Activated CD4-positive, alpha-beta memory T cell treated with anti-CD3 and anti-CD28 coated beads for 36 hours (primary cell): ENCODE measurements at regions not wholly inside any gene's neighbourhood (a gene's known extent, or its start where the extent isn't known, plus 50 kb on each side); places are given as distances from the start of the nearest gene placed in this dataset.
A peak's percentile ranks its signal among the peaks of the same experiment; 100 is the strongest.

Source experiments
- CTCF ChIA-PET: fragments of 350-600 bp; sonication (Branson Sonifier 250); formaldehyde crosslinking; loops from one replicate; lab custom pipeline; 2021; ENCODE audit warnings: antibody characterized with exemption, inconsistent platforms; lab: Charles Lee
- POLR2A ChIA-PET: fragments of 350-600 bp; sonication (Branson Sonifier 250); formaldehyde crosslinking; loops from one replicate; lab custom pipeline; 2021; ENCODE audit warnings: antibody characterized with exemption; lab: Charles Lee
- DNase-seq: peaks from one replicate; pipeline ENCODE4 v3.0.0-alpha.2; 2020
- H3K27ac Mint-ChIP-seq: one replicate; pipeline ENCODE4 v1.8.0; 2021; ENCODE audit warnings: mixed read lengths
- H3K27me3 Mint-ChIP-seq: one replicate; pipeline ENCODE4 v1.8.0; 2021; ENCODE audit warnings: mixed read lengths
- H3K36me3 Mint-ChIP-seq: one replicate; pipeline ENCODE4 v1.8.0; 2021; ENCODE audit warnings: mixed read lengths
- H3K4me1 Mint-ChIP-seq: one replicate; pipeline ENCODE4 v1.8.0; 2021; ENCODE audit warnings: low read depth, mixed read lengths
- H3K4me3 Mint-ChIP-seq: one replicate; pipeline ENCODE4 v1.8.0; 2021; ENCODE audit warnings: mild to moderate bottlenecking, mixed read lengths
- H3K9me3 Mint-ChIP-seq: one replicate; pipeline ENCODE4 v1.8.0; 2021; ENCODE audit warnings: mixed read lengths
- intact Hi-C: fragments of 100-400 bp; cut with micrococcal nuclease; formaldehyde crosslinking; loops from one replicate; pipeline ENCODE4 v1.15.1; 2023

DNA sequence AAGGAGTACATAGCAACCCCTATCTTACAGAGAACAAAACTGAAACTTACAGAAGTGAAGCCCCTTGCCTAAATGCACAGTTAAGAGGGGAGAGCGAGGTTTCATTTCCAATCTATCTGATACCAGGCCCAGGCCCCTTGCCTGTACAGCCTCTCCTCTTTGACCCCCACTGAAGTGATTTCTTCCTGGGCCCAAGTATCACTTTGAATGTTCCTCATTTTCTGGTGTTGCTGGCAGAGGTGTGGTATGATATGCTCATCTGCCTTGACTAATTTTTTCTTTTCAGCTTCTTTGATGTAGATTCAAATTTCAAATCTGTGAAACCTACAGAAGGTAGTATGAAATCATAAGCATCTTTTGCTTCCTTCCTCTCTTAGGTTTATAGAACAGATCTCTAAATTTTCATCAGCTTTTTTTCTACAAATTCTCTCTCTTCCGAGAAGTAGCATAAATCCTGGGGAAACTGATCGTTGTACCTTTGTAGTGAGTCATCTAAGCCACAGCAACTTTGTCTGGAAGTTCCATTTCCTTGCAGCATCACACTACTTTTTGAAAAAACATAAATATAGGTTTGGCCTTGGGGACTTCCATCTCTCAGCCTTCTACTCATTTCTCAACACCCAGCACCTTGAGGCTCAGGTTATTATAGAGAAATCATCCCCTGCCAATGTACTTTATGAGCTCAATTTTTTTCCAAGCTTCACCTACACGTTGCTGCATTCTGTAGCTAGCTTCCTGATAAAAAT, 402.4 kb upstream of the PTGER4 start:
- ChIA-PET POLR2A (interaction anchor here (0.5 to 2.8 kb wide), 24 partner anchors 9 to 409 kb away, joined by 3 to 24 read pairs (median 4); no protein-coding TSS in a partner anchor), CTCF (interaction anchor here (0.6 to 1.6 kb wide), 10 partner anchors 10 to 411 kb away, joined by 3 to 7 read pairs (median 4); no protein-coding TSS in a partner anchor)
- DNase-seq: peak; percentile 63
- Mint-ChIP-seq H3K9me3 (no peaks in the 10 kb centered on the region), H3K27me3 (no peaks in the 10 kb centered on the region), H3K27ac (peak overlapping the region; percentile 97), H3K36me3 (peaks cover 1% of the 10 kb centered on the region), H3K4me1 (peaks cover 61% of the 10 kb centered on the region), H3K4me3 (peak overlapping the region; percentile 18)
- intact Hi-C loops: loop anchor here (1.0 to 5.0 kb wide), 16 partner anchors 19 to 411 kb away; partner anchors contain the start of gene PTGER4

DNA sequence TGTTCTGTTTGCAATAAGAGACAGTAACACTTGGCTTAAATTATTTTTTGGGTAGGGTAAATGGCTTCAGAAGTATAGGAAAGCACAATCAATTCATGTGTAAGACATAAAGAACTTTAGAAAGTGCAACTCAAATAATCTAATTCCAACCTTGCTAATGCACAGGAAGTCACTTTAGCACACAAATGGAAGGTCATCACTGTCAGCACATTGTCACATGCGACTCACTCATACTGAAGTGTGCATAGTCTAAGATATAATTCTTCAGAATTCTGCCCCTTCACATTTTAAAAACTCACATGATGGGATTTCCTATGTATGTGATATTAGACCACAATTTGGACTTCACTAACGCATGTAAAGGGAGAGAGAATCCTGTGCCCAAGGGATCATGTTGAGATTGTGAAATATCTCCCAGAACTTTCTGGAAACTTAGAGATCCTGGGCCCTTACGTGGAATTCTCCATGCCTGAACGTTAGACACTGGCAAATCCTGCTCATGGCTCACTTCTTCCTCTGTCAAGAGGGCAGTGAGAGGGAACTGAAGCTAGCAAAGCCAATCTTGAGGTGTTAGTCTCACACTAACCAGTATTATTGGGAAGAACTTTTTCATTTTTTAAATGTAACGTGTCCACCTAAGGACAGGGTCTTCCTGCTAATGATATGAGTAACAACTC, 403.2 kb upstream of the PTGER4 start:
- peak overlapping the region; percentile 97 for H3K27ac Mint-ChIP-seq

DNA sequence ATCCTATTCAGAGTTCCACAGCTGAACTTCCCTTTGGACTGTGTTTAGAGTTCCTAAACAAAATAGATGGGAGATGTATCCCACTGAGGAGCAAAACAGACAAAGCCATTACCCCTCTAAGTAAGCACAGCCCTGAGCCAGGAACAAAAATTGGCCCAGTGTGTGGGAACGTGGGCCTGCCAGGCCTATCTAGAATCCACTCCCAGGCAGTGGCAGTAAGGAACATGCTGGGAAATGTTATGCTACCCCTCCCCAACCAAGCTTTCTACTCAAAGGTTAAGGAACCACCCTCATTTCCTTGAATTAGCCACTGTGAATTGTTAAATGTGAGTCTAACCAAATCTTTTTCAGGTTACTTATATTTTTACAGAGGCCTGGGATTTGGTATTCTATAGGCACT, 405.1 kb upstream of the PTGER4 start:
- POLR2A ChIA-PET: interaction anchor here (0.9 kb wide), 1 partner anchor 49 kb away, joined by 4 read pairs; no protein-coding TSS in a partner anchor
- no peak for DNase-seq
- CTCF ChIA-PET: interaction anchor here (0.6 to 1.5 kb wide), 2 partner anchors 27 to 64 kb away, joined by 3 to 4 read pairs; no protein-coding TSS in a partner anchor
- H3K4me1 Mint-ChIP-seq: peaks cover 78% of the 10 kb centered on the region
- H3K27me3 Mint-ChIP-seq: no peaks in the 10 kb centered on the region
- peaks cover 1% of the 10 kb centered on the region for H3K36me3 Mint-ChIP-seq
- no peak overlapping the region for H3K4me3 Mint-ChIP-seq
- H3K27ac Mint-ChIP-seq: peak overlapping the region; percentile 5
- intact Hi-C loops: no loop called here
- H3K9me3 Mint-ChIP-seq: no peaks in the 10 kb centered on the region

More for the DNA sequence above, 403.2 kb upstream of the PTGER4 start:
- POLR2A ChIA-PET: interaction anchor here (0.5 to 2.8 kb wide), 19 partner anchors 9 to 409 kb away, joined by 3 to 24 read pairs (median 4); no protein-coding TSS in a partner anchor
- CTCF ChIA-PET: interaction anchor here (0.8 to 1.5 kb wide), 6 partner anchors 19 to 212 kb away, joined by 3 to 7 read pairs (median 4); no protein-coding TSS in a partner anchor
- Mint-ChIP-seq H3K36me3 (peaks cover 1% of the 10 kb centered on the region), H3K4me1 (peaks cover 65% of the 10 kb centered on the region), H3K4me3 (peak overlapping the region; percentile 18), H3K27me3 (no peaks in the 10 kb centered on the region), H3K9me3 (no peaks in the 10 kb centered on the region)
- no peak for DNase-seq
- intact Hi-C loops: loop anchor here (1.0 to 5.0 kb wide), 16 partner anchors 18 to 412 kb away; partner anchors contain the start of gene PTGER4

DNA sequence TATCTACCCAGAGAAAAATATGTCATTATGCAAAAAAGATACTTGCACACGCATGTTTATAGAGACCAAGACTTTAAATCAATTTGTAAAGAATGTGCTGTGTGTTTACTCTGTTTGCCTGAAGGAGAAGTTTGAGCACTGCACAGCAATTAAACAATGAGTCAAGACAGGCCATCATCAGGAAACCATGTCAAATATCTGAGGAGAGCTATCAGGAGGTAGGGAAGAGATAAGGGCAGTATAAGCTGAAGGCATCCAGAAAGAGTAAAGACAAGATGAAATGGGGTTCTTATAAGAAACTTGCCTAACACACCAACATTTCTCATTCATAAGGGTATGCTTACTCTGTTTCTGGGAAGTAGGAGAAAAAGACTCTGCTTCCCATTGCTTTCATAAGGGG, 405.8 kb upstream of the PTGER4 start:
- H3K27ac Mint-ChIP-seq: no peak overlapping the region
- peaks cover 1% of the 10 kb centered on the region for H3K36me3 Mint-ChIP-seq
- no peaks in the 10 kb centered on the region for H3K9me3 Mint-ChIP-seq
- H3K4me3 Mint-ChIP-seq: no peak overlapping the region
- intact Hi-C loops: no loop called here
- CTCF ChIA-PET: interaction anchor here (0.6 kb wide), 1 partner anchor 26 kb away, joined by 3 read pairs; no protein-coding TSS in a partner anchor
- POLR2A ChIA-PET: no interaction called here
- no peak for DNase-seq
- H3K27me3 Mint-ChIP-seq: no peaks in the 10 kb centered on the region
- peaks cover 71% of the 10 kb centered on the region for H3K4me1 Mint-ChIP-seq

DNA sequence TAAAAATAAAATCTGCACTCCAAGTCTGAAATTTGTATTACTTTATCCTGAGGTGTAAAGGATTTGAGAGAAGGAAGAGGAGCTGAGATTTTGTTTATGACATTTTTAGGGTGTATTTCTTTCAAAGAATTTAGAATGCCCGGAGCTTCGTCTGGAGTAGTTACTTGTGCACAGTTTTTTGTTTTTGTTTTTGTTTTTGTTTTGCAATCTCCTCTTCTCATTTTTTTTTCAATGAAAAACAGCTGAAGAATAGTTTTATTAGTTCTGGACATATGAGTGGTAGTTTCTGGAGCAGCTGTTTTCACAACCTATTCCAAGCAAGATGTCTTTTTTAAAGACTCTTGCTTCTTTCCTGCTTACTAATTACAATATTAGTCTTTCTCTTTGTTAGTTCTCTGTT, 408.2 kb upstream of the PTGER4 start:
- Mint-ChIP-seq H3K27me3 (no peaks in the 10 kb centered on the region), H3K27ac (no peak overlapping the region), H3K36me3 (peaks cover 1% of the 10 kb centered on the region), H3K9me3 (no peaks in the 10 kb centered on the region), H3K4me1 (peaks cover 48% of the 10 kb centered on the region), H3K4me3 (no peak overlapping the region)
- POLR2A ChIA-PET: no interaction called here
- intact Hi-C loops: no loop called here
- CTCF ChIA-PET: no interaction called here
- DNase-seq: no peak

GRCh38 chr5:40270274-40270845, 409.4 kb upstream of the PTGER4 start:
- H3K4me1 Mint-ChIP-seq: peaks cover 37% of the 10 kb centered on the region
- no peaks in the 10 kb centered on the region for H3K9me3 Mint-ChIP-seq
- peak; percentile 27 for DNase-seq
- ChIA-PET CTCF (no interaction called here), POLR2A (interaction anchor here (0.6 to 0.9 kb wide), 2 partner anchors 61 to 63 kb away, joined by 3 to 4 read pairs; no protein-coding TSS in a partner anchor)
- H3K4me3 Mint-ChIP-seq: no peak overlapping the region
- peak overlapping the region; percentile 79 for H3K27ac Mint-ChIP-seq
- no peaks in the 10 kb centered on the region for H3K27me3 Mint-ChIP-seq
- intact Hi-C loops: no loop called here
- peaks cover 1% of the 10 kb centered on the region for H3K36me3 Mint-ChIP-seq

DNA sequence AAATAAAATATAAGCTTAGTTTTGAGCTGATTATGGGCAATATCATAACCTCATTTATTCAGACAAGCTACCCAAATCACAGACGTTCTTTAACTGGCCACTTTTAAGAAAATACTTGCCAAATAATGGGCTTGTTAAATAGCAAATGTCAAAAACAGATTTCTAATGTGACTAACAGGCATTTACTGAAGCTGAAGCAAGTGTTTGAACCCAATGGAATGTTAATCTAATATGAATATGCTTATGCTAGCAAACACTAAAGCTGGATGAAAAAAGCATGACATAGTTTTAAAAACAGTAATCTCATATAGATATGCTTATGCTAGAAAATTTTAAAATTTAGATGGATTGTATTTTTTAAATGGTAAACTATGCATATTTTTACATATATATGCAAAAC, 411.6 kb upstream of the PTGER4 start:
- H3K36me3 Mint-ChIP-seq: peaks cover 1% of the 10 kb centered on the region
- POLR2A ChIA-PET: interaction anchor here (2.0 kb wide), 1 partner anchor 9 kb away, joined by 4 read pairs; no protein-coding TSS in a partner anchor
- CTCF ChIA-PET: no interaction called here
- no peaks in the 10 kb centered on the region for H3K9me3 Mint-ChIP-seq
- H3K4me3 Mint-ChIP-seq: no peak overlapping the region
- no peak overlapping the region for H3K27ac Mint-ChIP-seq
- H3K4me1 Mint-ChIP-seq: peaks cover 21% of the 10 kb centered on the region
- intact Hi-C loops: no loop called here
- no peak for DNase-seq
- H3K27me3 Mint-ChIP-seq: no peaks in the 10 kb centered on the region

GRCh38 chr5:40266952-40267351, 412.8 kb upstream of the PTGER4 start:
- intact Hi-C loops: no loop called here
- no peaks in the 10 kb centered on the region for H3K36me3 Mint-ChIP-seq
- no peak overlapping the region for H3K27ac Mint-ChIP-seq
- H3K9me3 Mint-ChIP-seq: no peaks in the 10 kb centered on the region
- ChIA-PET CTCF (interaction anchor here (1.1 kb wide), 1 partner anchor 11 kb away, joined by 4 read pairs; no protein-coding TSS in a partner anchor), POLR2A (interaction anchor here (2.0 kb wide), 1 partner anchor 10 kb away, joined by 4 read pairs; no protein-coding TSS in a partner anchor)
- DNase-seq: no peak
- H3K27me3 Mint-ChIP-seq: no peaks in the 10 kb centered on the region
- H3K4me1 Mint-ChIP-seq: peaks cover 19% of the 10 kb centered on the region
- H3K4me3 Mint-ChIP-seq: no peak overlapping the region

DNA sequence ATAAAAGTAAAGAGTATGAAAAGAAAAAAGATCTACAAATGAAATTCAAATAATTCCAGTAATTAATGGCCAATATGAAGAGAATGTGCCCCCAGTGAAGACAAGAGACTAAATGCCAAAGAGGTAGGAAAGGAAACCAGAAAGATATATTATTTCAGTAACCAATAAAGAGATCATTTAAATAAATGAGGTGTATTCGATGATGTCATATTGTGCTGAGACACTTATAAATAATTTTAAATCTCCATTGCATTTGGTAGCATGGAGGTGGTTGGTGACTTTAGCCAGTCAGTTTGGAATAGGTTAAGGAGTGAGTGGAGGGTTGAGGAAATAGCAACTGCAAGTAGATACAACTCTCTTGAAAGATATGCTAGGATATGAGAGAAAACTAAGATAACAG, 417.7 kb upstream of the PTGER4 start:
- H3K27ac Mint-ChIP-seq: no peak overlapping the region
- DNase-seq: no peak
- no peaks in the 10 kb centered on the region for H3K27me3 Mint-ChIP-seq
- no peak overlapping the region for H3K4me3 Mint-ChIP-seq
- peaks cover 6% of the 10 kb centered on the region for H3K36me3 Mint-ChIP-seq
- ChIA-PET CTCF (no interaction called here), POLR2A (no interaction called here)
- intact Hi-C loops: no loop called here
- peaks cover 11% of the 10 kb centered on the region for H3K4me1 Mint-ChIP-seq
- H3K9me3 Mint-ChIP-seq: no peaks in the 10 kb centered on the region

DNA sequence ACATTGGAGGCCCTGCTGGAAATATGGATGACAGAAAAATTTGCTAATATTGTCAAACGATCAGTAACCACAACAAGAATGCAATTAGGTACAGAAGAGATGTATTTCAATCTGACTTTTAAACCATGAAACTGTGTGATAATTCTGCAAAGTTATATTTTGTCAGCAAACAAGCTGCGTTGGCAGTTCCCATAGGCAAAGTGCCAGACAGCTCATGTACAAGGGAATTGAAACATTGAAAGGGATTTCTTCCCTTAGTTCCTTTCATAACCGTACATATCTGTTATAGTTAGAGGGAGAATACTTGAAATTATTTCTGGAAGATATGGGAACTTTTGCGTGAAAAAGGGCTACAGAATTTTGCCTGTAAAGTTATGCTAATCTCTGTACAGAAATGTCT, 419.4 kb upstream of the PTGER4 start:
- Mint-ChIP-seq H3K4me3 (no peak overlapping the region), H3K27me3 (no peaks in the 10 kb centered on the region), H3K9me3 (no peaks in the 10 kb centered on the region), H3K4me1 (peaks cover 11% of the 10 kb centered on the region), H3K36me3 (peaks cover 6% of the 10 kb centered on the region), H3K27ac (no peak overlapping the region)
- POLR2A ChIA-PET: no interaction called here
- DNase-seq: no peak
- intact Hi-C loops: no loop called here
- CTCF ChIA-PET: no interaction called here

- ChIA-PET CTCF (interaction anchor here (0.5 to 1.0 kb wide), 4 partner anchors 19 to 310 kb away, joined by 3 read pairs; no protein-coding TSS in a partner anchor), POLR2A (no interaction called here)
- intact Hi-C loops: loop anchor here (1.0 to 2.0 kb wide), 3 partner anchors 17 to 34 kb away; no protein-coding TSS in a partner anchor
- peaks cover 6% of the 10 kb centered on the region for H3K36me3 Mint-ChIP-seq
- peak; percentile 24 for DNase-seq
- peaks cover 11% of the 10 kb centered on the region for H3K4me1 Mint-ChIP-seq
- peak overlapping the region; percentile 67 for H3K27ac Mint-ChIP-seq
- H3K27me3 Mint-ChIP-seq: no peaks in the 10 kb centered on the region
- H3K9me3 Mint-ChIP-seq: no peaks in the 10 kb centered on the region
- no peak overlapping the region for H3K4me3 Mint-ChIP-seq
These were observed 421.5 kb upstream of the PTGER4 start for GRCh38 chr5:40258222-40258621.
